SK-N-DZ (cell line): ENCODE measurements at regions not wholly inside any gene's neighbourhood (a gene's known extent, or its start where the extent isn't known, plus 50 kb on each side); places are given as distances from the start of the nearest gene placed in this dataset.

Experiments used
- DNase-seq: peaks from one replicate; pipeline ENCODE4 v3.0.0-alpha.2; 2015; ENCODE audit warnings: low spot score

DNA sequence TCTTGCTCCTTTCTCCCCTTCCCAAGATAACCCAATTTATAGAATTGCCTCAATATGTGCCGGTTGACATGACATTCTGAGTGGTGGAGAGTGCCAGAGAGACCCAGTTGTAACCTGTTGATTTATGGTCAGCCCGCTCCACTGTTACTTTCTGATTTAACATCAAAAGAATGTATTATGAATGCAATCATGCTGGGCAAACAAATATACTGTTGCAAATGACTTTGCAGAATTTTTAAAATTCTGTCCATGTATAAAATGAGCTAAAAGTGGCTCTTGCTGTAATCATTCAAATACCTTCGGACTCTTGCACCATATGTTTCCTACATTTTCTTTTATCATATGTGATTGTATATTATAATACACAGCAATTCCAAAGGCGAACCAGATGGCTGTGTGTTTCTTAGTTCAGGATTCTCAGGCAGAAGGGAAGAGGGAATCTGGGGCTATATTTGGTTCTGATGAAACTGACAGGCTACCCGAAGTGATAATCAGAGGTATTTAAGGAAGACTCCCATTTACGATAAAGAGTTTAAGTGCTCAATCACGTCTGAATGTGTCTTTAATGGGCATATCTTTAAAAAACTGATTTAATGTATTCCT is 131.7 kb downstream of the CLCN4 start:
- DNase-seq = no peak

DNA sequence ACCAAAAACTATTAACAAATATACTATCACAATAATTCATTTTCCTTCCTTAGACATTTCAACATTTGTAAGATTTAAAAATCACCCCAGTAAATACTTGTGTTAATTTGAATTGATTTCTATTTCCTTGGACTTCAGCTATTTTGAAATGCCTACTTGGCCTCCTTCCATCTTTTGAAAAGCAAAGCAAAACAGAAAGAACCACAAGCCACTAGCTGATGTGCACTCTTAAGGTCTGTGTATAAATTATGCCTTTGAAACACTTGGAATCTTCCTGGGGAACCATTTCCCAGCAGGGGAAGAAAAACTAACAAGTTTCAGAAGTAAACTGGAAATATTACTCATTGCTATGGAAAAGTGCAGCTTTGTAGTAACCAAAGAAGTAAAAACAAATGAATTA is 139.8 kb downstream of the CLCN4 start:
- DNase-seq = no peak

DNA sequence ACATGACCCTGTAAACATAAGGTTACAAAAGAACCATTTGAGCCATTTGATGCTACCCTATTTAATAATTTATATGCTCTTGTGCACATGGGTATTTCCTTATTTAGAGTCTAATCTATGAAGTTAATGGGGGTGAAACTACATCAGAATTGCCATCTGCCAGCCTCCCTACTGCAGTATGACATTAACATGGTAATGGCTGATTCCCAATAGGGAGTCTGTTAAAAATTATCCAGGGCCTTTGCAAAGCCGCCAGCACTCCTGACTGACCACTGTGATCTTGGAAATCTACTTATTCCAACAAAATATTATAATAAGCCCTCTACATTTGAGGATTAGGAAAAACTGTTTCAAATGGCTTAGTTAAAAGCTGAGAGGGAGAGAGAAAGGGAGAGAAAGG is 153.7 kb downstream of the CLCN4 start:
- no peak for DNase-seq

DNA sequence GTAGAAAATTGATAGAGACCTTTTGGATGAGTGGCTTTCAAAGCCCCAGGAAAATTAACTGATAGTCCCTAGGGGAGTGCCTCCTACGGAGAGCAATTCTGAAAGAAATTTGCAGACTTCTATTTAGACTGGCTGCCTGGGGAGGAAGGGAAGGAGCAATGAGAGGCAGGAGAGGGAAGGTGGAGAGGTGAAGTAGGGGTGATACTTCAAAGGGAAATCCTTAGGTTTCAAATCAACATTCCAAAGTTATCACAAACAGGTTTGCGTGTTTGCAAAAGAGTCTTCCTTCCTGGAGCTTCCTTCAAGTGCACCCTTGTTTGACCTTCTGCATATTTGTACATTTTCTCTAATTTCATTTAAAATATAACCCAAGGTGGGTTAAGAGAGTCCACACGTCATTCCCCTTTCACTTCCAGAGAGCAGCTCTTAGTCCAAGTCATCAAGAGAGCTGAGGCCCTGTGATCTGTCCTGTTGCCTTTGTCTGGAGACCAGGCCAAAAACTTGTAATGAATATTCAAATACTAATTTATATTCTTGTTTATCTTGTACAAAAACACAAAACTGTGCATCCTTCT is 157.8 kb downstream of the CLCN4 start:
- DNase-seq = no peak

DNA sequence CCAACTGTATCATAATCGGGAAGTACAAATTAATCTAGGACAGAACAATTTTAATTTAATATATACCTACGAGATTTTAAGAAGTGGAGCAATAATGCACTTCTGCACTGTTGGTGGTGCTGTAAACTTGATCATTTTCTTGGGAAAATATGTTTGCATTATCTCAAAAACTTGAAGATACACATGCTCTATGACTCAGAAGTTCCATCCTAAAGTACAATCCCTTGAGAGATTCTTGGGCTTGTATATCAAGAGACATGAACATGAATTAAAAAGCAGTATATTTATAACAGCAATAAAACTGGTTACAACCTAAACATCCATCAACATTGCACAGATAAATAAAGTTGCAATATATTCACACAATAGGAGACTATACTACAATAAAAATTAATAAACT is 168.8 kb downstream of the CLCN4 start:
- DNase-seq = no peak

DNA sequence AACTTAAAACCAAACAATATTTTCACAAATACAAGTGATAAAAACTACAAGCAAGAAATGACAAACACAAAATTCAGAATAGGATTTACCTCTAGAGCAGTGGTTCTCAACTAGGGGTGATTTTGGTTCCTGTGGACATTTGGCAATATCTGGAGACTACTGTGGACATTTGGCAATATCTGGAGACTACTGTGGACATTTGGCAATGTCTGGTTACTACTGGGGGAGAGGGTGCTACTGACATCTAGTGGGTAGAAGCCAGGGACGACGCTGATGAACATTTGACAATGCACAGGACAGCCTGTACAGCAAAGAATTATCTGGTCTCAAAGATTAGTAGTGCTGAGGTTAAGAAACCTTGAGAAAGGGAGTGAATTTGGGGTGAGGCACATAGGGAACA is 169.8 kb downstream of the CLCN4 start:
- DNase-seq = peak; percentile 20

DNA sequence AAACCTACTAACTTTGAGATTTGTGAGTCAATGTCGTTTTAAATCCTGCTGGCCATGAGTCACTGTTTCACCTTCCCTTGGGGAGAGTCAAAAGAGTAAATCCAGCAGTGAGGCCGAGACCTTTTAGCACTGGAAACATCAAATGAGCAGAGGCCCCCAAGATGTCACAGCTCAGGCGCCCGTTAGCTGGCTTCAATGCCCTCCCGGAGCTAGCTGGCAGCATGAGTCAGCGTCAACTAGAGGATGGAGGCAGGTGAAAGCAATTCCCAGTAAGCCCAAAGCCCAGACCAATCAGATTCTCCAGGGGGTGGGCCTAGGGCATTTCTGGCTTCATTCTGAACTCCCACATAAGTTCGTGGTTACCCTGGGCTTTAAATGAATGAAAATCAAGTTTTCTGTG is 170.9 kb downstream of the CLCN4 start:
- no peak for DNase-seq

DNA sequence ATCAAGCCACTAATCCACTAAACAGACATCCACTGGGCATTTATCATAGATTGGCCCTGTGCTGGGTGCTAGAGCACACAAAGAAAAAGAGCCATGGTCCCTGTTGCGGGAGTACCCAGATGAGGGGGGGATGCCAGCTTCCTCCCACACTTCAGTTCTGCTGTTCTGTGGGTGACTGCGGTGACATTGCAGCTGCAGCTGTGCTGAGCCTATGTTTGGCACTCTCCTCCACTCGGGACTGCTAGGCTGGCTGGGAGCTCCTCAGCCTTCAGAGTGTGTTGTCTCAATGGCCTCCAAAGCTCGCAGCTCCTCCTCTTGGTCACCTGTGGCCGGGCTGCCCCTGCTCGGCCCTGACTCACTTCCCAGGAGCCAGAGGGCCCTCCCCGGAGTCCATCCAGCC is 173.2 kb downstream of the CLCN4 start:
- no peak for DNase-seq

DNA sequence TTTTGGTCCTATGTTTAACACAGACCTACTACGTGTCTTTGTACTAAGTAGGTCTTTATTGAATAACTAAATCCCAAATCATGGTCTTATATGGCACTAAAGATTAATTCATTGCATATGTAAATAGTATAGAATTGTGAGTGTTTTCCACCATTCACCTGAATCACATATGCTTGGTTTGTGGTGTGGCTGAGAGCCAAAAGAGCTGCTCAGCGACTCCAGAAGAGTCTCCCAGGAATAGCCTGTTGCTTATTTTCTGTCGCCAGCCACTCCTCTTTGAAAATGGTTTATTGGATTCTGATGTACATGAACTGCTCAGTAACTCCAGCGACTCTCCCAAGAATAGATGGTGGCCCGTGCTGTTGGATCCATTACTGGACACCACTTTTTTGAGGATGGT is 184.5 kb downstream of the CLCN4 start:
- DNase-seq = no peak

DNA sequence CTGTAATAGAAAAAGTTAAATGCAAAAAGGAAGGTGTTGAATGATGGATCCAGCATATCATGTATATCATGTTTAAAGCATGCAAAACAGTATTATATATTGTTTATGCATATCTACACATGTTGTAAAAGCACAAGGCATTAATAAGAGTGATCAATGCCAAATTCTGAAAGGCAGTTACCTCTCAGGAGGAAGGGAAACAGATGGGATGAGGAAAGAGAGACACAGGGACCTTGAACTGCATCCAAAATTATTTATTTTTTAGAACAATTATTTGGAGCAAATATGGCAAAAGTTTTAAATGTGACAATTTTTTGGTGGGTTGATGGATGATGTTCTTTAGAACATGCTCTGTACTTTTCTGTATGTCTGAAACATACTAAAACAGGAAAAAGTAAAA is 193.4 kb downstream of the CLCN4 start:
- DNase-seq = no peak

DNA sequence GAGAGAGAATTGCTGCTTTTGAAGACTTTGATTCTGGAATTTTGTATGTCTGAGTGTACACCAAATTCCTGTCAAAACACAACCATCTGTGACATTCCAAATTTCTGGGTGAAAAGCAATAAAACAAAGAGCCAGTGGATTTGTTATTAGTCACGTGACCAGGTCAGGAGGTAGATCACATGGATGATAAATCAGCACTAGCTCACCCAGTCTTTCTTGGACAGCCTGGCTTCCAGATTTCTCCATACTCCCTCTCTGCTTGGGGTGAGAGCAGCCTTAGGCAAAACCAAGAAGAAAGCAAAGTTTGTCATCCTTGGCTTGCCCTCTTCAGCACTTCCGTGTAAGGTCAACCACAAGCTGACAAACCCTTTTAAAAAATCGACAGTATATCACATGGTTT is 194.2 kb downstream of the CLCN4 start:
- no peak for DNase-seq

DNA sequence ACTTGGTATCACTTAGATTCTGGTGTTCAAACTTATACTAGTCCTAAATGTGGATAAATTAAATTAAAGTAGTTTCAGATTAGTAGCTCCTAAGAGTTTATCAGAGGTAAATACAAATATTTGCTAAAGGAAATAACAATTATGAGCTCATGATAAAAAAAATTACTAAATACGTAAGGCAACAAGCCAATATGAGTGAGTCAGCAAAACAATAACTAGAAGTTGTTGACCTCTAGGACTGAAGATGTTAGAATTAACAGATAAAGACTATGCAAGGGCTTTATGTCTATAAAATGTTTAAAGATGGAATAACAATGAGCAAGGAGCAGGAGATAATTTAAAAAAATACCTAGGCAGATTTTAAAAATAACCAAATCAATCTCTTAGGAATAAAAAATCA is 195.8 kb downstream of the CLCN4 start:
- no peak for DNase-seq

DNA sequence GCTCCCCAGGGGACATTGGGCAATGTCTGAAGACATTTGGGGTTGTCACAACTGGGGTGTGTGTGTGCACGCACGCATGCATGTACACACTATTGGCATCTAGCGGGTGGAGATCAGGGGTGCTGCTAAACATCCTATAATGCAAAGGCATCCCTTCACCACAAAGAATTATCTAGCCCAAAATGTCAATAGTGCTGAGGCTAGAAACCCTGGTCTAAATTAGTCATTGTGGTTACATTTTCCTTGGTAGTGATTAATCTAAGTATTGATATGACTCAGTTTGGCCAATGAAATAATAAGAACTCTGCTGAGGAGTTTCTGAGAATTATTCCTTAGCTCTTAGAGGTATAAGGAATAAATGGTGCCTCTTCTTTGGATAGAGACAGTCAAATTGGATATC is 200.2 kb downstream of the CLCN4 start:
- no peak for DNase-seq

DNA sequence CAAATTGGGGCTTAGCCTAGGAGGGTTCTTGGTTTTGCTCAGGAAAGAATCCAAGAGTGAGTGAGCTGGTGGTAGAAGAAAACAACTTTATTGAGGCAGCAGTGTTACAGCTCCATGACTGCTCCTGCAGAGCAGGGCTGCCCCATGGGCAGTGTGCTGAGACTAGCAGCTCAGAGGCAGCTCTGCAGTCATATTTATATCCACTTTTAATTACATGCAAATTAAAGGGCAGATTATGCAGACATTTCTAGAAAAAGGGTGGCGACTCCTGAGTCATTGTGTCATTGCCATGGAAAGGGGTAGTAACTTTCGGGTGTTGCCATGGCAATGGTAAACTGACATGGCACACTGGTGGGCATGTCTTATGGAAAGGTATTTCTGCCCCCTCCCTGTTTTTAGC is 202.2 kb downstream of the CLCN4 start:
- no peak for DNase-seq

DNA sequence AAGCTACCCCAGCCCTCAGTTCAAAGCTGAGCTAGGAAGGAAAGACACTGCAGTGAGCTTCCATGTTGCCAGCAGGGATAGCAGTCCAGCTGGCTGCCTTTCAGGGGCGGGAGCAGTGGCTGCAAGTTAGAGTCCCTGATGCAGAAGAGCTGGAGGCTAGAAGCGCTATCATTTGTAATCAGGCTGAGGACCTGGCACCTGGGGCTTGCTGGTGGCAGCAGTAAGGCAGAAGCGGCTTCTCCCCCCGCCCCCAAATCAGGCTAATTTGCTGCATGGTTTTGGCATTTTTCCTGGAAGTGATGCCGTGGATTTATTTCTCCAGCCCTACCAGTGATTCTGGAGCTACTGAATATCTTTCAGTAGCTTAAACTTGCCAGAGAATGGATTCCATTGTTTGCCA is 203.3 kb downstream of the CLCN4 start:
- DNase-seq = no peak

DNA sequence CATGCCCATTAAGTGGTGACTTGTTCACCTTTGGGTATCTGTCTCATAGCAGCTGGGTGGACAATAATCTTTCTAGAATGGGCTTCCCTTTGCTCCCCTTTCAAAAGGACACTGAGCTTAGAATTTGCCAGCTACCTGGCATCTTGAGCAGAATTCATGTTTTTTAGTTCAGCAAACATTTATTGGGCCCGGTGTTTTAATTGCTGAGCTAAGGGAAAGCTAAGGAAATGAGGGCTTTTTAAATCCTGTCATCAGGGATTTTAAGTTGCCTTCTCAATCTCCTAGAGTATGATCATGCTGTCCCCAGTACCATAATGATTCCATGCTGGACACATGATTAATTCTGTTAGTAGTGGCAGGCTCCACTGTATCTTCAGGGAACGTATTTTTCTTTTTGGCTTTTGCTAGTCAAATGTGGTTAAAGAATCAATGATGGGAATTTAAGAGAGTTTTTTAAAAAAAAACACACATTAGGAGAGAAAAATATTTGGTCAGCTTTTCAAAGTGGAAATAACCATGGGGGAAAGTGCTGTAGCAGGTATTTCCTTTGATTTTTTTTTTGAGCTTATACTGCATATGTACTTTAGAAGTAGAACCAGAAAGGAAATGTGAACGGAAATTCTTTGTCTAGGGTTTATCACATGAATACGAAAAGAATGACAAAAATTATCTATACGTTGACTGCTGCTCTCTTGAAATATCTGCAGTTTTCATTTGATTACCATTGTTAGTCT is 208.9 kb downstream of the CLCN4 start:
- DNase-seq = no peak

DNA sequence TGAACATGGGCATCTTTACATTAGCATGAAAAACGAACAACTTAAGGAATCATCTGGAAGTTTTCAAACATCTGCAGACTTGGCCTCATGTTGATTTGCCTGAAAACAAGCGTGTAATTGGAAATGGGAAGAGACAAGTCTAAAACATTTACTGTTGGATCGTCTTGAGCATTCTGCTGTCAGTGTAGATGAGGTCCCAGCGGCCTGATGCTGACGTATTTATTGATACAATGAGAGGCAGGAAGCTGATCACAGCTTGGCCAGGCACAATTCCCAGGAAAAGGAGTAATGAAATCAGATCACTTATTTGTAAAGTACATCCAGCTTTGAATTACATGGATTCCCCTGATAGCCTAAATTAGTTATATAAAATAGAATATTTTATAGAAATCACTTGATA is 210.6 kb downstream of the CLCN4 start:
- DNase-seq = no peak

DNA sequence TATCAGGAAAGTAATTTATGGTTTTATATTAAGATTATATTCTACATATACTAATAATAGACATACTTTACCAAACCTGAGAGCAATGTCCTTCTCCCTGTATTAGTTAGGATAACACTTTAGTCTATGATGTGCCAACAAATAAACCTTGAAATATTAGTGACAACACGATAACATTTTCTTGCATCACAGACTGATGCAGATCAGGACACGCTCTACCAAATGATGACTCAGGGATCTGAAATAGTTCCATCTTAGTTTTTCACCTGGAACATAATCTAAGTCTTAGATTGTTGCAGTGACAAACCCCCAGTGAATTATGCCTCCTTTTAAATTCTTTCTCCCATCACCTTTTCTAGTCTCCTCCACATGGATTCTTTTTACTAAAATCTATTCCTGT is 214.2 kb downstream of the CLCN4 start:
- no peak for DNase-seq

DNA sequence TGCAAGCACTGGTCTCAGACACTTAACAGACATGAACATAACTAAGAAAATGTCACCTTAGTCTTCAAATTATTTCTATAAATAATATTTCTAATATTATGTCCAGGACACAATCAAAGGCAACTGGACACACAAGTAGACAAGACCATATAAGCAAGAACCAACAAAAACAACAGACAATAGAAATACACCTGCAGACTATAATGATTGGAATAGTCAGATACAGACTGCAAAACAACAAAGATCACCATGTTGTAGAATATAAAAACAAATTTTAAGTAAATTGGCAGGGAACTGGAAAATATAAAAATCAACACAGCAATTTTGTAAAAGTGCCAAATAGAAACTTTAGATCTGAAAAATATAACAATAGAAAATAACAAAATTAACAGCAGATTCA is 220.7 kb downstream of the CLCN4 start:
- no peak for DNase-seq

DNA sequence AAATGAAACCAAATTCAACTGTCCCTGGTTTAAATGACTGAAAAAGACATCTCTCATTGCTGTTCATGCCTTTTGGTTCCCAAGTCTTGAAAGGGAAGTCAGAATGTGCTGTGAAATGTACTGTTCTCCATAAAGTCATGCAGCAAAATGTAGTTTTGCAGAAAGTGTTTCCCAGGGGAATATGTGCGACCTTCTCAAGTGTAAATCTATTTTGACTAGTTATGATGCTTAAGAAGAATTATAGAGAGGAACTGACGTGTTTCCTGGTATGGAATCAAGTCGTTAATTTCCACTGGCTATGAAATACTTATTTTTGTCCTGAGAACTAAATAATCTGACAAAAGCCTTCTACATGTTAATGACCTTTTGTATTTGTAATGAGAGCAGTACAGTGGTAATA is 223.1 kb downstream of the CLCN4 start:
- DNase-seq = no peak

DNA sequence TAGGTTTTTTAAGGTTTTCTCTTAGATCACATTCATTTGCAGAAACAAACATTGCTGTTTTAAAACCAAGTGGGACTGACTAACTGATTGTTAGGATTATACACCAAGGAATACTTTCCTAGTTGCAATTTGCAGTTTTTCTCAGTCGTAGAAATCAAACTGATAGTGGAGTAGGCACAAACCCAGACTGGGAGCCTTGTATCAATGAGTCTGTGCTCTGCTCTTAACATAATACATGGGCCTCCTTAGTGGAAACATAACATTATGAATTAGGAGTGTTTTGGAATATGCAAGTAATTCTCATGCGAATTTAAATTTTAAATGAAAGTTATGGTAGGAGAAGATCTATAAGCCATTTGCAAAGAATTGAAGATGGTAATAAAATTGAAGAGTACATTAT is 223.5 kb downstream of the CLCN4 start:
- no peak for DNase-seq

DNA sequence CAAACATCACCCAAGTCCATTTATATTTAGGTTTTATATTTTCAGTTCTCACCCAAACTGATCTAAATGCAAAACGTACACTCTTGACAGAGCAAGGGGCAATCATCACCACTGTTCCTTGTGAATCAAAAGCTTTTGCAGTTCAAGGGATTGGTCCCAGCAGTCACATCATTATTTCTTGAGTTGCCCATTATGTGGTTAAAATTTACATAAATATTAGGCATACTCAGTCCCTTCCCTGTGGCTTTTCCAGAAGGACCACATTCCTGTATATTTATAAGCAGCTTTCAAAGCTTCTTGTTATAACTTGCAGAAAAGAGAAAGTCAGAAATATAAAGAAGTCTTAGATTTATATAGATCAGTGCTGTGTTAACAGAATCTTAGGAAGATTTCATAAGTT is 224.4 kb downstream of the CLCN4 start:
- no peak for DNase-seq

DNA sequence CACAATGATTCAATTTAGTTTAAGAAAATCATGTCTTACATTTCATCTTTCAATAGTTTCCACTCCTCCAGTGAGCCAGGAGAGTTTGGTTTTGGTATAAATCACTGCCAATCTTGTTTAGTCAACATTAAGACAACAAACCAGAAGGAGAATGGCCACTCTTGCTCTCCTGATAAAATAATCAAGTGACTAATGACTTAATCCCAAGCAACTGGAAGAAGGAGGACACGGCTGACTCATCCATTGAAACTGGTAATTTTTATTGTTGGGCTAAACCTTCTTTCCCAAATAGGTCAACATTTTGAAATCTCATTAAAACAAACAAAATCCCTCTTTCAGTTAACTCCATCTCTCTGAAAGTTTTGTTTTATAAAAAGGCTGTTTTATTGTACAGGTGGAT is 230.2 kb downstream of the CLCN4 start:
- no peak for DNase-seq

DNA sequence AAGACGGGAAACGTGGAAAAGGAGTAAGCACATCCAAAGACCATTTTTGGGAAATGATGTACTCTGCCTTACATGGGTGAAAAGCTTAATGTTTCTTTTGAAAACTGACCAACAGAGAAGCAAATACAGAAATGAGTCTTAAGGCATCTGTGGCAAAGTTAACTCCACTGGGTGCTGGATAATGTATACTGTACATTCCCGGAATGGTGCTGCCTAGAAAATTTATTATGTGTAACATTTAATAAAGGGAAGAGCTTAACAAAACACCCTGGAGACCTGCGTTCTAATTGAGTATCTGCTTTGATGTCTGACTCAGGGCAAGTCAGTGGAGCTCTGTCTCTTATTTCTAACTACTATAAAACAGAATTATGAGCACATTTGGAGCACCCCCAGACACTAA is 230.2 kb downstream of the MID1 start:
- no peak for DNase-seq
